HG03378 (cell line): ENCODE measurements at regions not wholly inside any gene's neighbourhood (a gene's known extent, or its start where the extent isn't known, plus 50 kb on each side); places are given as distances from the start of the nearest gene placed in this dataset.

Experiments
- ATAC-seq: cut with Tn5 transposase; IDR thresholded peaks from one replicate; pipeline ENCODE4 v1.9.1; 2021; ENCODE audit warnings: mild to moderate bottlenecking, moderate library complexity; ENCODE audit not compliant: unreplicated experiment

DNA sequence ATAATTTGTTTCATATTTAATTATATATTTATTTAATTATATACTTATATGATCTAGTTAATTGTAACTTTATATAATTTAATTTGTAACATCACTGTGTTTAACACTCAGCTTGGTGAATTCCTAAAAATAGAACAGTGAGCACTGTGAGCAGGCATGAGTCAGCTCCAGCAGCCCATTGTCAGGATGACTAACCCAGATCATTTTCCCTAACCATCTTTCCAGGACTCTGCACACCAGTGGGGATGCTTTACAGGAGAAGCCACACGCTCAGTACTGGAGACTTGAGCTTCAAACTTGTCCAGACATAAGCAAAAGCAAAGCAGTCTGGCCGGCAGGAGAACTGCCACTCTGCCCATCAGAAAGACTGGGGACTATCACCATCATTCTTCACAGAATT lies 446.2 kb upstream of the TRPC7 start:
- no peak for ATAC-seq

DNA sequence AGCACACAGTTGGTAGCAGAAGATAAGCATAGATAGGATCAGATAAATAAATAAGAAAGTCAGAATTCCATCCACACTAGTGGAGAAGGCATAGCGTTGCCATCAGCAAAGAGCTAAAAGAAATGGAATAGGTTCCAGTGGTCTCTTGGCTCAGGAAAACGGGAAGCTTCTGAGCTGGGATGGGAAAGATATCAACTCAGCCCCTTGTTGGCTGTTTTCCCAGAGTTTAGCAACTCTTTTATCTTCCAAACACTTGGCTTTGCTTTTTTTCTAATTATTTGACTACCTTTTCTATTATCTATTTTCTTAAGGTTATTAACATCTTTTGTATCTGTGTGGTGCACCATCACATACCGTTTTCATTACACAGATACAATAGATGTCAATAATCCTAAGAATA lies 445.7 kb upstream of the TRPC7 start:
- no peak for ATAC-seq

DNA sequence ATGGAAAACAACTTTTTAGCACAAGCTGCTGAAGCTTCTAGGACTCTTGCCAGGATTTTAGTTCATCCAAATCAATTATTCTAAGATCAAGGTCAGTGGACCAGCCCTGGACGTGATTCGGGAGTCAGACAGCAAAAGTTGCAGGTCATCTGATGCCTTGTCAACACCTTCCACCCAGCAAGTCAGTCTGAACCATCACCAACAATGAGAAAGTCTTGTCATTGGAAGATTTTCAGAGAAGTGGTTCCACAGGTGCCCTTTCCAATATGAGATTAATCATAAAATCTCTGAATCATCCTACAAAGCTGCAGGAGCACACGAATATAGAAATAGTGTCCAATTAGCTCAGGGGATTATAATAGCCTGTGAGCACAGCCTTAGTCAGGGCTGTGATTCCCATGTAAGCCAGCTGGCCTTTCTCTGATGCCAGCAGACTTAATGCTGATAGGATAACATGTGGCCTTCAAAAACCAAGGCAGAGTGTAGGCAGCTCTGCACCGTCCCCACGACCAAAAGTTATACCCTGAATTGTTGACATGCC lies 445.0 kb upstream of the TRPC7 start:
- ATAC-seq = no peak

DNA sequence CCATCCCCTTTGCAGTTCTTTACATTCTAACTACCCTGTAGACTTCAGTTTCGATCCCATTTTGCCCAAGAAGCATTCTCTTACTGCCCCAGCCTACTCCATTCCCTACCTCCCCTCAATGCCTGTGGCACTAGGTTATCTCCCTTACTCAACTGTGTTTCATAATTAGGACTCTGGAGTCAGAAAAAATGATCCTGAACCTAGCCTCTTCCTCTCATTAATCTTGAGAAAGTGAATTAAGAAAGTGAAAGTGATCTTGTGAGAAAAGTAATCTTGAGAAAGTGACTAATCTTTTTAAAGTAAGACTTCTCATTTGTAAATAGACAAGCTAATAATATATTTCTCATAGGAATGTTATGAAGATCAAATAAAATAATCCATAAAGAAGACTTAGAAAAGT lies 444.0 kb upstream of the TRPC7 start:
- ATAC-seq = no peak

DNA sequence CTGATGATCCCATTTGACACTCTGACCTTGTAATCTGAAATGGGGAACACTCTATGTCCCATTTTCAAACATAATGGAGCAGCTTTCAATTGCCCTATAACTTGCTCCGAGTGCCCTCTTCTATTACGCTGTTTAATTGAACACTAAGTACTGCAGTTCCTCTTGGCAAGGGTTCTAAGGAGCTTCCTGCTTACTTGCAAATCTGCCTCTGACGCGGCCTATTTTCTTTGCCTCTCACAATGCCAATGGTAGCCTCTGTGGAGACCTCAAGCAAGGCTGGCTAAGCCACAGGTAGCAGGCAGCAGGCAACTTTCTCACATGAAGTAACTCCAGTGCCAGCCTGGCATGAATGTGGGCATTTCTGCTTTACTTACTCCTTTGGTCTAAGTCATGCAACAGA lies 443.4 kb upstream of the TRPC7 start:
- ATAC-seq = no peak

DNA sequence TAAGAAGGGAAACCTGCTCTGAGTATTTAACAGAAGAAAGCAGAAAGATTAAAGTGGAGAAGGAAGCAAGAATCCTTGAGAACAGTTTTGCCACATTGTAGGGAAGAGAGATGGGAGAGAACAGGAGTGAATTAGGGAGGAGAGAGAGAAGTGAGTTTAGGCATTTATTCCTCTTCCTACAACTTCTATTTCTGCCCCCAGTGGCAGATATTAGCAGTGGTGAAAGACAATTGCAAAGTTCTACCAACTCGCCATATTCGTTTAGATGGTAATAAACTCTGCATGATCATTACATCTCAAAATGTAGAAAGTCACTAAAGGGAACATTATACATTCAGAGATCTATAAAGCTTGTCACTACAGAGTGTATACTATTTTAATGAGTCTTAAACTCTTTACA lies 440.1 kb upstream of the TRPC7 start:
- ATAC-seq = no peak

DNA sequence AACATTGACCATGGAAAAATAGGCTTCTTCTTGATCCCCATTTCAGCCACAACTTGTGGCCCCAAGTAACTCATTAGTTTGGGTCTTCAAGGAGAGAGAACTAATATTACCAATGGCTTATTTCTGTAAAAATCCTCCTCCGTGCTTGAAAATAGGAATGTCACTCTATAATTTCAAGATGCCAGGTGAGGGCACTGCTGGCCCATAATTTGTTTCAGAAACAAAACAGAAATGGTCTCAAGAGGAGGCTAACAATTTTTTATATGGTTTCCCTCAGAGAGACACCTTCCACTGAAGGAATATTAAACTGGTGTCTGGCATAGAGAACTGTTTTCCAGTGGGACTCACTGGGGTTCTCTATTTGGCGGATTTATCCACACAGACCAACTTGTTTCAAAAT lies 437.0 kb upstream of the TRPC7 start:
- ATAC-seq = no peak

DNA sequence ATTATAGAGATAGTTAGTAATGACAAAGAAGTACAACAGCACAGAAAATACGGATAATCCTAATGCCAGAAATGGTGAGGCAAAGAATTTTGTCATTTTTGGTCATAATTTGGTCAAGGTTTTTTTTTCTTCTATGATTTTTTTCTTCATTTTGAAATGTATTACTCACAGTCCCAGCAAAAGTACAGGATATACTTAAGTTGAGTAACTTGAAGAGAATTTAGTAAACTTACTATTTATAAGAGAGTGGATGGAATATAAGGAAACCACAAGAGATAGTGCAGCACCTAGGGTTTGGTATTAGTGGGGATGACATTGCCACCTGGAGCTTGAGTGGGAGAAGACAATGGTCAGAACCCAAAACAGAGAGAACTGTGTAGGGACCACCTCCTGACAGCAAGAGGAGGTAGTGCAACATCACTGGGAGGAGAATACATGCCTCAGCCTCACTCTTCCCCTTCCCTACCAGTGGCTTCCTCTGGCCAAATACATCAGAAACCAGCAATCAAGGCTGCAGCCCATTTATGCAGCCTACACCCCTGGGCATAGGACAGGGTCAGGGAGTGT lies 434.5 kb upstream of the TRPC7 start:
- no peak for ATAC-seq

DNA sequence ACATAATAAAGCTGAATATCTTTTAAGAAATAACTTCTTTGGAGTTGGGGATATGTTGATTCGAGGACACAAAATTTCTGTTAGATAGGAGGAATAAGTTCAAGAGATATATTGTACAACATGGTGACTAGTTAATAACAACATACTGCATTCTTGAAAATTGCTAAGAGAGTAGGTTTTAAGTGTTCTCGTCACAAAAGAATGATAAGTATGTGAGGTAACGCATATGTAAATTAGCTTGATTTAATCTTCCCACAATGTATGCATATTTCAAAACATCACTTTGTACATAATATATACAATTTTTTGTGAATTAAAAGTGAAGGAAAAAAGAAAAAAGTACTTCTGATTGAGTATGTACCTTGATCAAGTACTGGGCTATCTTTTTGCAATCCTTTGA lies 428.0 kb upstream of the TRPC7 start:
- no peak for ATAC-seq

DNA sequence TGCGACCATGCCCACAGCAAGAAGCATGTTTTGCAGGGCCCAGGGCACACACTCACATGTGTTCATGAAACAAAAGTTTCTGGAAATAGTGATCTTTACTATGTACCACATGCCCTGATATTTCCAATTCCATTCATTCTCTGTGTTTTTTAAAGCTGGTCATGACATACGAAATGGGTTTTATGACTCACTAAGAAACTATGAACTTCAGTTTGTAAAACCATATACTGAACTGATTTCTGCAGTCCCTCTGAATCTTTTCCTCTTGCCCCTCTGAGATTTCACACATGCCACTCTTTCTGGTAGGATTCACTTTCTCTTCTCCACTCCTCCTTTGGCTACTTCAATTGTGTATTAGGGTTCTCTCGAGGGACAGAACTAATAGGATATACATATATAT lies 416.1 kb upstream of the TRPC7 start:
- ATAC-seq = no peak

DNA sequence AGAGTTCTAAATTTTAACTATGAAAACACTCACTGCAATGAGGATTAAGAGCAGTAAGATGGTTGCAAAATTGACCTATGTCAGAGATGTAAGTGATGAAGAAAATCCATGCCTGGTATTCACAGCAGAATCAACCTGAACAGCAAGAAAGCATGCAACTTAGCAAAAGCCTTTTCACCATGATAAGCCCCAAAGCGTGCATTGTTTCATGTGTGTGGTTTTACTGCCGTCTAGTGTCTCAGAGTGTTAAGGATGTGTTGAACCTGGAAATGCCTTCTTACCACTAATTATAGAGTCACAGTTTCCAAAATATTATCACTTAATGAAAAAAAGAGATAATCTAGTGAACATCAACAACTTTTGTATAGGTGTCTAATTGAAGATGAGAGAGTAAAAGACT lies 415.2 kb upstream of the TRPC7 start:
- no peak for ATAC-seq

DNA sequence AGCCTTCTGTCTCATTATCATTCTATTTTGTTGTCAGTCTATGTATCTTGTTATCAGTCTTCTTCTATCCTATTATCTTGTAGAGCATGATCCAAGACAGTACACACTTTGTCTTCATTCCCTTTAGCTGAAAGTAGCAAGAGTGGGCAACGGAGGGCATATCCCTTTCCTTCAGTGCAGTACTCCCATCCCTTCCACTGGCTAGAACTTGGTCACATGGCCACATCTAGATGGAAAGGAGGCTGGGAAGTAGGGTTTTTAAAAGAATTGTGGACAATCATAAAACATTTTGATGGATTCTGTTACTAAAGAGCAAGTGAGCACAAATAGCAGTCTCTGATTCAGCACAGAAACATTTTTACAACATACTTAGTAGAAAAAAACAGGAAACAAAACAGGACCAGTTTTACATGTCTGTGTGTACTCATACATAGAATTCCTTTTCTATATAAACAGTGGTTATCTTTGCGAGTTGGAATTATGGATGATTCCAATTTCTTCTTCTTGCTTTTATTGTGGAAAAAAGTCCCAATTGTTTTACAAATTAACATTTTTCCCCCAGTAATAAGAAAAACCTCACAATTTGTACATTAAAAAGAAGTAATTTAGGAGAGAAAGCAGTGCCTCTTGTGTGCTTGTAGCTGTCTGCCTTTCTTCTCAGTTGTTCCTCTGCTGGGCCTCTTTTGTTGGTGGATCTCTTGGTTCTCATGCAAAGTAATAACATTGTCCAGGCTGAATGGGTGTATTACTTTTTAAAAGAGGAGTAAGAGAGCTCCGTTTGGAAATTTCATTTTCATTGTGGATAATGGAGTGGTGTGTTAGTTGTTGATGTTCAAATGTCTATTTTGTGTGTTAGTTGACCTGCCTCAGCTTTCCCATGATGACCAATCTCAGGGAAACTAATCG lies 410.9 kb upstream of the TRPC7 start:
- no peak for ATAC-seq

DNA sequence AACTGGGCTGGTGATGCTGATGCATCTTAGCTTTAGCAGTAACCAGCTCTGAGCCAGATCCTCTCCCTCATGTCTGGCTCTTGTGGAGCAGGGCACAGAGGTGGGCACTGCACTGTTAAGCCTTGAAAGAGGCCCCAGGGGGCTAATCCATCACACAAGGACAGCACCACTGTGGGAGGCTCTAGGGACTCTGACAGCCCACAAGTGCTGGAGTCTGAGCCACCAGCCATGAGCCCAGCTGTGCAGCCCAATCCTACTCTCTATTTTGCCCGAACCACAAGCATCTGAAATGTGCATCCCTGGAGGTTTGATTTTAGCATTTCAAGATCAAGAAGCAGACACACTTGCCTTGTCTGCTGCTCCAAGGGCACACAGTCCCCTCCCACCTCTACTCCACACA lies 407.1 kb upstream of the TRPC7 start:
- no peak for ATAC-seq

DNA sequence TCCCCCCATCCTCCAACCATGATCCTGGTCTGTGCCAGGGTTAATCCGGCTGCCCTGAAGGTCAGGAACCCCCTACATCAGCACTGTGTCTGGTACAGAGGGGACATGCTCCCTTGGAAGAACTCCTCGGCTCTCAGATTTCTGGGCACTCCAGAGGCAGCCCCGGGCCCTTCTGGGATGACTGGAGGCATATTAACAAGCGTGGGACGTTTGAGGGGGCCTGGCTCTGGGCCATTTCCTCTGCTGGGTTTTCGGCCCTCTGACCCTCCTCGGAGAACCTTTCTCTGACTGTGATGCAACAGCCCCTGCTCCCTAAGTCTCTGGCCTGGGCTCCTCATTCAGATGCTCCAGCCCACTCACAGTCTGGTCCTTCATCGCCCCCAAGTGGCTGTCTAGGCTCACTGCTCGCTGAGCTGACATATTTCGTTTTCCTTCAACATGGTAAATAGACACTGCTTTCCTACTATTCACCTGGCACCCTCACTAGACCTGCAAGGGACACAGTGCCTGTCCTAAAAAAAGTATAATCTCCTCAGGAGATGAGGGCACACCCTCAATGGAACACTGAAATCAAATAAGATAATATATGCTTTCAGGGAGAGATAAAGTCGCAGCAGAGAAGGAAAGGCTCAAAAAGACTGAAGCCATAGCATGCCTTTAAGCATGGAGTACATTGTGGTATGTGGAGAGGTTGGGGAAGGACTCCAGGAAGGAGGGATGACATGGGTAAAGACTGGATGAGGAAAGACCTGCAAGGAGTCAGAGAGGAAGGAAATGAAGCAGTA lies 404.7 kb upstream of the TRPC7 start:
- no peak for ATAC-seq

DNA sequence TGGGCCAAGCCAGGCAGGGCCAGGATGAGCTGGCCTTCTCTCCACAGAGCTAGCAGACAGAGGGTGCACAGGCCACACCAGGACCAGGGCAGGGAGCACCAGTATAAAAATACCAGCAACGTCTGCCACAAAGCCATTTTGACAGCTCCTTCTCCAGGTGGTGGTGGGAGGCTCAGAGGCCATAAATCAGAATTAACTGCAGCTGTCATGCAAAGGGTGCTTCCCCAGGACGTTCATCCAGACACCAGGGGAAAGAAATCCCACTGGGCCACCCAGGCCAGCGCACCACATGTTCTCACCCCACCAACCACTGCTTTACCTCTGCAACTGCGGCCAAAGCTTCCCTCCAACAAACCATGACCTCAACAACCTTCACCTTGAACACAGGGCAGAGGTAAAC lies 403.7 kb upstream of the TRPC7 start:
- ATAC-seq = no peak

DNA sequence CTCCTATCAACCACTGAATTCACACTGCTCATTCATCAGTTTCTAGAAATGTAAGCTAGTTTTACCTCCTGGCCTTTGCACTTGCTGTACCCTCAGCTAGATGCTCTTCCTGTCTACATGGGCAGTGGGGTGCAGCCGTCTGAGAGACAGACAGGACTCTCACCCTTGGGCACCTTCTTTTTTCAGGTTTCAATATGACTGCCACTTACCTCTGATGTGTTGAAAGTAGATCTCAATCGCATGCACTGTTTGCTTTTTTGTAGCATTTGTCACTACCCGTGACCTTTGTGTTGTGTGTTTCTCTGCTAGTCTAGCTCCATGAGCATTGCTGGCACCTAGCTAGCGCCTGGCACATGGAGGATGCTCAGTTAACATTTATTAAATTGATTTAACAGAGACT lies 403.1 kb upstream of the TRPC7 start:
- ATAC-seq = peak; percentile 52

DNA sequence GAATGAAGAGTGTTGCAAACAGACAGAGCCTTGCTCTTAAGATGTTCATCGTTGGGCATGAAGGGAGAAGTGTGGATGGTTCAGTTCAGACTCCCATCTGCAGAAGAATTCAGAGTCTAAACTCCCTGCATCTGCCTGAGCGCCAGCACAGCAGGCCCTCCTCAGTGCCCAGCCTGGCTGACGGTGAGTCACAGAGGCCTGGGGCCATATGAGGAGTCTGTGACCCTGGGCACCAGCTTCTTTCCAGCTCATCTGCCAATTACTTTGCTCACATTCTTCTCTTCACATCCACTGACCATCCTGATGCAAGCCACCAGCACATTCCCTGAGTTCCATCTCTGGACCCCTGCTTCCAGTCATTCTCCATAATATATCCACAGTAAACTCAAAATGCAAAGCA lies 401.1 kb upstream of the TRPC7 start:
- ATAC-seq = no peak

DNA sequence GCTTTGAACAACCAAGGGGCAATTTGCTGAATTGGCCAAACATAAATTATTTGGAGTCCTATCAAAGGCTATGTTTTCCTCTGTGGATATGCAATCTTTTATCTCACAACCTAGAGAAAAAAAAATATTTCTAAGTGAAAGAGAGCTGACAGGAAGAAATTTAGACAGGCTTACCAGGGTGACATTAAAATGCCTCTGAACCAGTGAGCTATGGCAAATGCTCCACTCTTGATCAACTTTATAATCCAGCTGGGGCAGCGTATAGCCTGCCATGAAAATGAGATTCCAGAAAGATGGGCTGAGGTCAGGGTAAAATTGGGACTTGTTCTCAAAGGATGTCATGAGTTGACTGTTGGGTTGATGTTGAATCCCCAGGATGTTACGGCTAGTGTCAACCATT lies 399.3 kb upstream of the TRPC7 start:
- no peak for ATAC-seq

DNA sequence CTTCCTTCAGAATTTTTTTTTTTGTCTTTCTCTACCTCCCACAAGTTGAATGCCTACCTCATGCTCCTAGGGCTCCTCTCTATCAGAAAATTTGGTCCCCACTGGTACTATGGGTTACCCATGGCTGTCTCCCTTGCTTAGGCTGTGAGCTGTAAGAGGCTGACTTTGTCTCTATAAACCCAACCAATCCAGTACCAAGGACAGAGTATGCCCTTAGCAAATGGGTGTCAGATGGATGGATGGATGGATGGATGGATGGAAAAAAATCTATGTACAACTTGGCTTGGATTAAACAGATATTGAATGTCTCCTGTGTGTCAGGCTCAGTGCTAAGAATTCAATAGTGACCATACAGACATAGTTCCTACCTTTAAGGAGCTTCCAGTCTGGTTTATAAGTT lies 398.2 kb upstream of the TRPC7 start:
- ATAC-seq = no peak

DNA sequence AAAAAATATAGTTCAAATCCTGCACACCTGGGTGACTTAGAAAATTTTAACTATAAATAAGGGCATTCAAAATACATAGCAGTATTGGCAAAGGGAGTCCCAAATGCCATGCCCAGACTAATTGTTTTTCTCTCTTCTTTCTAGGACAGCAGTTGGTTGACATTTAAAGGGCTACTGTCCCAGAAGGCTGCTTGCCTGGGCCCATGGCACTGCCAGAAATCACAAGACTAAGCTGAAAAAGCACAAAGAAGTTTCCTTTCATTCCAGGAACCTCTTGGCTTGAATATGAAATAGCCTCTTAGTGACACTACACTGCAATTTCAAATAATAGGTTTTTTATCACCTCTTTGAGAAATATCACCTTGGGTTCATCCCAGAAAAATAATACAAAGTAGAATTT lies 388.9 kb upstream of the TRPC7 start:
- no peak for ATAC-seq

DNA sequence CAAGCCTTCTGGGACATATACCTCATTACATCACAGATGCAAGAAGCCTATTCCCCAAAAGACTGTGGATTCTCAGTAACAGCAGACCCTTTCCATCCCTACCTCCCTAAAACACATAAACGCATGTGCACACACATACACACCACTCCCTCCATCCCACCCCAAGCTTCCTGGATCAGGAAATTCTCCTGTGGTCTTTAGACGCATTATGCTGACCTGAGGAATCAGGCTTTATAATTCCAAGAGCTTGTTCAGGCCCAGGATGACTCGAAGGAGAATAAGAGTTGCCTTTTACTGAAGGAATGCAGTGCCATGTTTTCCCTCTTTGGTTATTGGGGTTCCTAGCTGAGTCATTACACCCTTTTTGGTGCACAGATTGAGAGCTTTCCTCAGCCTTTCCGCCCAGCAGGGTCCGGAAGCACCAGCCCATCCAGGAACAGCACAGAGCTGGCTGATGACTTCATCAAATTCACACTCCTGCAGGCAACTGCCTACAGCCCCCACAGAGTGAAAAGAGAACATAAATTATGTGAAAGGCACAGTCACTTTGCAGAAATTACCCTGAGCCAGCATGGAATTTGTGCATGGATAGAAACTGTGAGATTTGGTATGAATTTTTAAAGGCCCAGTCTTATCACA lies 385.0 kb upstream of the TRPC7 start:
- ATAC-seq = no peak
